Mesenchymal stem cell (in vitro differentiated cells and primary cell): ENCODE measurements at regions not wholly inside any gene's neighbourhood (a gene's known extent, or its start where the extent isn't known, plus 50 kb on each side); places are given as distances from the start of the nearest gene placed in this dataset.

ENCODE experiments used
- DNase-seq: peaks from one replicate; pipeline ENCODE4 v3.0.0-alpha.2; 2013
- H2AFZ ChIP-seq: one replicate; pipeline ENCODE4 v1.6.1; 2013; ENCODE audit warnings: low read depth, mild to moderate bottlenecking, control low read depth, inconsistent platforms, low read length, moderate library complexity
- H2AK5ac ChIP-seq: 2 replicates; pipeline ENCODE4 v1.6.1; 2013; ENCODE audit warnings: low read length, moderate library complexity, mild to moderate bottlenecking, inconsistent platforms; ENCODE audit not compliant: severe bottlenecking
- H2BK120ac ChIP-seq: one replicate; pipeline ENCODE4 v1.6.1; 2013; ENCODE audit warnings: low read depth, mild to moderate bottlenecking, inconsistent platforms, low read length, moderate library complexity
- H2BK12ac ChIP-seq, 2 experiments: one replicate each; pipeline ENCODE4 v1.6.1; 2013; ENCODE audit warnings: inconsistent platforms in 2 of 2, low read length in 2 of 2, mild to moderate bottlenecking in 2 of 2, moderate library complexity in 2 of 2, control low read depth in 1 of 2
- H2BK15ac ChIP-seq: one replicate; pipeline ENCODE4 v1.6.1; 2013; ENCODE audit warnings: mild to moderate bottlenecking, low read depth, inconsistent platforms; ENCODE audit not compliant: poor library complexity, severe bottlenecking
- H2BK5ac ChIP-seq: 2 replicates; pipeline ENCODE4 v1.6.1; 2013; ENCODE audit warnings: low read depth, mild to moderate bottlenecking, low read length, control low read depth, inconsistent platforms; ENCODE audit not compliant: poor library complexity, severe bottlenecking
- H3K14ac ChIP-seq, 2 experiments: one replicate each; pipeline ENCODE4 v1.6.1; 2013; ENCODE audit warnings: inconsistent platforms in 2 of 2, low read length in 2 of 2, control low read depth in 1 of 2, mild to moderate bottlenecking in 1 of 2, moderate library complexity in 1 of 2
- H3K18ac ChIP-seq, 2 experiments: one replicate each; pipeline ENCODE4 v1.6.1; 2013; ENCODE audit warnings: inconsistent platforms in 2 of 2, low read length in 2 of 2, control low read depth in 1 of 2, low read depth in 1 of 2, mild to moderate bottlenecking in 1 of 2
- H3K23ac ChIP-seq, 2 experiments: one replicate each; pipeline ENCODE4 v1.6.1; 2013; ENCODE audit warnings: inconsistent platforms in 2 of 2, low read length in 2 of 2, mild to moderate bottlenecking in 2 of 2, moderate library complexity in 2 of 2, control low read depth in 1 of 2
- H3K27ac ChIP-seq: 2 replicates; pipeline ENCODE4 v1.5.1; 2013; ENCODE audit warnings: mild to moderate bottlenecking, moderate library complexity, low read length, control low read depth, inconsistent platforms; ENCODE audit not compliant: poor library complexity, severe bottlenecking
- H3K27me3 ChIP-seq, 2 experiments: 2 replicates each; pipeline versions ENCODE4 v1.6.1 to v1.7.0; 2013; ENCODE audit warnings: low read length in 2 of 2, mild to moderate bottlenecking in 2 of 2, moderate library complexity in 2 of 2, control low read depth in 1 of 2, inconsistent platforms in 1 of 2; ENCODE audit not compliant: control insufficient read depth in 1 of 2, insufficient read depth in 1 of 2
- H3K36me3 ChIP-seq, 2 experiments: 2 replicates each; pipeline versions ENCODE4 v1.6.1 to v1.7.0; 2013; ENCODE audit warnings: low read length in 2 of 2, control low read depth in 1 of 2, inconsistent platforms in 1 of 2, low read depth in 1 of 2, mild to moderate bottlenecking in 1 of 2; ENCODE audit not compliant: insufficient read depth in 2 of 2, control insufficient read depth in 1 of 2
- H3K4ac ChIP-seq, 2 experiments: one replicate each; pipeline ENCODE4 v1.6.1; 2013; ENCODE audit warnings: inconsistent platforms in 2 of 2, low read length in 2 of 2, mild to moderate bottlenecking in 2 of 2, moderate library complexity in 2 of 2, control low read depth in 1 of 2, low read depth in 1 of 2
- H3K4me1 ChIP-seq: 2 replicates; pipeline ENCODE4 v1.6.1; 2013; ENCODE audit warnings: low read depth, low read length, control low read depth; ENCODE audit not compliant: control insufficient read depth, insufficient read depth
- H3K4me2 ChIP-seq: 2 replicates; pipeline ENCODE4 v1.6.1; 2013; ENCODE audit warnings: low read length, mild to moderate bottlenecking, inconsistent platforms; ENCODE audit not compliant: poor library complexity, severe bottlenecking
- H3K4me3 ChIP-seq, 2 experiments: 2 replicates each; pipeline versions ENCODE4 v1.5.1 to v1.7.0; 2013; ENCODE audit warnings: low read length in 2 of 2, mild to moderate bottlenecking in 2 of 2, control low read depth in 1 of 2, low read depth in 1 of 2; ENCODE audit not compliant: insufficient read depth in 1 of 2
- H3K79me1 ChIP-seq: replicated peaks from 2 replicates; pipeline ENCODE4 v1.6.1; 2013; ENCODE audit warnings: mild to moderate bottlenecking, control low read depth, low read length, inconsistent platforms; ENCODE audit not compliant: poor library complexity, severe bottlenecking
- H3K9ac ChIP-seq: 2 replicates; pipeline ENCODE4 v1.7.0; 2013; ENCODE audit warnings: mild to moderate bottlenecking, low read length, moderate library complexity
- H3K9me3 ChIP-seq: 2 replicates; pipeline ENCODE4 v1.7.0; 2013; ENCODE audit warnings: mild to moderate bottlenecking, low read length; ENCODE audit not compliant: control insufficient read depth
- H4K8ac ChIP-seq: one replicate; pipeline ENCODE4 v1.6.1; 2013; ENCODE audit warnings: inconsistent platforms, mild to moderate bottlenecking, low read length, moderate library complexity
- H4K91ac ChIP-seq: one replicate; pipeline ENCODE4 v1.6.1; 2013; ENCODE audit warnings: mild to moderate bottlenecking, low read length, inconsistent platforms
- WGBS: methylation state at CpG from one replicate; pipeline ENCODE4 v1.1.7; 2013; ENCODE audit warnings: mixed read lengths; 5-methylcytosine and 5-hydroxymethylcytosine counted together

GRCh38 chr5:100186181-100186580, 349.0 kb upstream of the FAM174A start:
- no peak overlapping the region for H4K91ac ChIP-seq
- no peaks in the 10 kb centered on the region for H3K4me1 ChIP-seq
- no peak overlapping the region for H3K4me3 ChIP-seq
- WGBS: 50% methylated on average over 2 of the region's 2 CpGs
- H3K9ac ChIP-seq: no peak overlapping the region
- no peak overlapping the region for H4K8ac ChIP-seq
- no peak overlapping the region for H2BK12ac ChIP-seq
- no peak overlapping the region for H2BK120ac ChIP-seq
- no peaks in the 10 kb centered on the region for H3K27me3 ChIP-seq
- H3K23ac ChIP-seq: no peak overlapping the region
- H3K18ac ChIP-seq: no peak overlapping the region
- H3K4ac ChIP-seq: no peak overlapping the region
- H2BK5ac ChIP-seq: no peak overlapping the region
- H2AK5ac ChIP-seq: no peak overlapping the region
- no peak overlapping the region for H3K14ac ChIP-seq
- no peak overlapping the region for H3K4me2 ChIP-seq
- no peak for DNase-seq
- H3K79me1 ChIP-seq: no peaks in the 10 kb centered on the region
- H3K36me3 ChIP-seq: no peaks in the 10 kb centered on the region
- no peak overlapping the region for H2AFZ ChIP-seq
- peaks cover 5% of the 10 kb centered on the region for H3K9me3 ChIP-seq
- no peak overlapping the region for H2BK15ac ChIP-seq
- H3K27ac ChIP-seq: no peak overlapping the region

- no CpG with 5 or more reads among the region's 1 CpG for WGBS
- Histone ChIP-seq H2BK5ac (no peak overlapping the region), H3K27me3 (no peaks in the 10 kb centered on the region), H3K14ac (no peak overlapping the region), H3K79me1 (no peaks in the 10 kb centered on the region), H4K91ac (no peak overlapping the region), H2BK15ac (no peak overlapping the region), H3K18ac (no peak overlapping the region), H2AK5ac (no peak overlapping the region), H3K4me3 (no peak overlapping the region), H3K4me1 (no peaks in the 10 kb centered on the region), H3K4me2 (no peak overlapping the region), H3K4ac (no peak overlapping the region), H2AFZ (no peak overlapping the region), H4K8ac (no peak overlapping the region), H3K9ac (no peak overlapping the region), H3K36me3 (no peaks in the 10 kb centered on the region), H3K23ac (no peak overlapping the region), H3K27ac (no peak overlapping the region), H2BK120ac (no peak overlapping the region), H2BK12ac (no peak overlapping the region), H3K9me3 (peaks cover 11% of the 10 kb centered on the region)
- no peak for DNase-seq
Measured at GRCh38 chr5:100182402-100182801, 352.8 kb upstream of the FAM174A start.

GRCh38 chr5:100175346-100175745, 359.8 kb upstream of the FAM174A start:
- Histone ChIP-seq H4K91ac (no peak overlapping the region), H2BK15ac (no peak overlapping the region), H3K27me3 (no peaks in the 10 kb centered on the region), H3K4me2 (no peak overlapping the region), H2BK12ac (no peak overlapping the region), H3K9ac (no peak overlapping the region), H3K79me1 (no peaks in the 10 kb centered on the region), H3K36me3 (no peaks in the 10 kb centered on the region), H3K14ac (no peak overlapping the region), H2BK120ac (no peak overlapping the region), H2BK5ac (no peak overlapping the region), H3K9me3 (peaks cover 6% of the 10 kb centered on the region), H3K23ac (no peak overlapping the region), H3K4ac (no peak overlapping the region), H3K4me3 (no peak overlapping the region), H2AFZ (no peak overlapping the region), H3K18ac (no peak overlapping the region), H3K27ac (no peak overlapping the region), H3K4me1 (no peaks in the 10 kb centered on the region), H4K8ac (no peak overlapping the region), H2AK5ac (no peak overlapping the region)
- DNase-seq: no peak
- WGBS: 77% methylated on average over 1 of the region's 1 CpG

GRCh38 chr5:100165309-100165708, 369.9 kb upstream of the FAM174A start:
- DNase-seq: no peak
- Histone ChIP-seq H4K8ac (no peak overlapping the region), H4K91ac (no peak overlapping the region), H3K14ac (no peak overlapping the region), H3K4me3 (no peak overlapping the region), H3K9ac (no peak overlapping the region), H2AFZ (no peak overlapping the region), H3K27me3 (no peaks in the 10 kb centered on the region), H2BK15ac (no peak overlapping the region), H3K4me1 (no peaks in the 10 kb centered on the region), H3K18ac (no peak overlapping the region), H3K27ac (no peak overlapping the region), H2BK12ac (no peak overlapping the region), H2BK120ac (no peak overlapping the region), H3K79me1 (no peaks in the 10 kb centered on the region), H3K36me3 (no peaks in the 10 kb centered on the region), H3K9me3 (peaks cover 34% of the 10 kb centered on the region), H2BK5ac (no peak overlapping the region), H3K4ac (no peak overlapping the region), H3K23ac (no peak overlapping the region), H2AK5ac (no peak overlapping the region), H3K4me2 (no peak overlapping the region)
- 80% methylated on average over 1 of the region's 1 CpG for WGBS
